ENCODE measurements at regions not wholly inside any gene's neighbourhood (a gene's known extent, or its start where the extent isn't known, plus 50 kb on each side); places are given as distances from the start of the nearest gene placed in this dataset.

DNA sequence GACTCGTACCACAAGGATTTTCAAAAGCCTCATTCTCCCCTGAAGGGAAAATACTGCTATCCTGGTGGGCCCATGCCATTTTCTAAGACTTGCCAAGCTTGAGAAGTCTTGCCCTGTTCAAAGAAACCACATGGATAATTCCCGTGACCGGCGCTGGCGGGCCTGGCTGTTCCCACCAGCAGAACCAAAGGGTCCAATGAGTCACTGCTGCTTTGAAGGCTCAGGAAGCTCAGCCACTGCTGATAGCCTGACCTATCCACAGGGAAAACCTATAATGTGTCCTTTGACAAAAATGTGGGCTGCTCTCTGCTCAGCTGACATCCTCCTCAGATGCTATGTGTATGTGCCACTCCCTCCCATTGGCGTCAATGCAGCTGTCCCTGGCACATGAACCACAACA, 137.9 kb upstream of the RAB12 start:
- TF ChIP-seq, protein P1, sequence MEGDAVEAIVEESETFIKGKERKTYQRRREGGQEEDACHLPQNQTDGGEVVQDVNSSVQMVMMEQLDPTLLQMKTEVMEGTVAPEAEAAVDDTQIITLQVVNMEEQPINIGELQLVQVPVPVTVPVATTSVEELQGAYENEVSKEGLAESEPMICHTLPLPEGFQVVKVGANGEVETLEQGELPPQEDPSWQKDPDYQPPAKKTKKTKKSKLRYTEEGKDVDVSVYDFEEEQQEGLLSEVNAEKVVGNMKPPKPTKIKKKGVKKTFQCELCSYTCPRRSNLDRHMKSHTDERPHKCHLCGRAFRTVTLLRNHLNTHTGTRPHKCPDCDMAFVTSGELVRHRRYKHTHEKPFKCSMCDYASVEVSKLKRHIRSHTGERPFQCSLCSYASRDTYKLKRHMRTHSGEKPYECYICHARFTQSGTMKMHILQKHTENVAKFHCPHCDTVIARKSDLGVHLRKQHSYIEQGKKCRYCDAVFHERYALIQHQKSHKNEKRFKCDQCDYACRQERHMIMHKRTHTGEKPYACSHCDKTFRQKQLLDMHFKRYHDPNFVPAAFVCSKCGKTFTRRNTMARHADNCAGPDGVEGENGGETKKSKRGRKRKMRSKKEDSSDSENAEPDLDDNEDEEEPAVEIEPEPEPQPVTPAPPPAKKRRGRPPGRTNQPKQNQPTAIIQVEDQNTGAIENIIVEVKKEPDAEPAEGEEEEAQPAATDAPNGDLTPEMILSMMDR (IDR thresholded peaks at IDR 0.05 in 2 of 3, conservative IDR thresholded peaks at IDR 0.05 in 1 of 3; ENCODE audit: borderline replicate concordance in 1 of 3, insufficient read depth in 1 of 3, low read depth in 2 of 3, low read length in 2 of 3), result no peak
- TF ChIP-seq POLR2A (IDR thresholded peaks at IDR 0.05; ENCODE audit: borderline replicate concordance, extremely low read depth, insufficient read depth, insufficient read length) (no peak), SP1 (IDR thresholded peaks at IDR 0.05; ENCODE audit: low read depth) (no peak), EZH2phosphoT487 (IDR thresholded peaks at IDR 0.05; ENCODE audit: borderline replicate concordance) (no peak), TCF7L2 (IDR thresholded peaks at IDR 0.05; ENCODE audit: borderline replicate concordance, extremely low read depth, insufficient read depth, insufficient read length) (no peak)
- TF ChIP-seq, protein P2, sequence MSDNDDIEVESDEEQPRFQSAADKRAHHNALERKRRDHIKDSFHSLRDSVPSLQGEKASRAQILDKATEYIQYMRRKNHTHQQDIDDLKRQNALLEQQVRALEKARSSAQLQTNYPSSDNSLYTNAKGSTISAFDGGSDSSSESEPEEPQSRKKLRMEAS (IDR thresholded peaks at IDR 0.05), result no peak
- TF ChIP-seq, protein P3, sequence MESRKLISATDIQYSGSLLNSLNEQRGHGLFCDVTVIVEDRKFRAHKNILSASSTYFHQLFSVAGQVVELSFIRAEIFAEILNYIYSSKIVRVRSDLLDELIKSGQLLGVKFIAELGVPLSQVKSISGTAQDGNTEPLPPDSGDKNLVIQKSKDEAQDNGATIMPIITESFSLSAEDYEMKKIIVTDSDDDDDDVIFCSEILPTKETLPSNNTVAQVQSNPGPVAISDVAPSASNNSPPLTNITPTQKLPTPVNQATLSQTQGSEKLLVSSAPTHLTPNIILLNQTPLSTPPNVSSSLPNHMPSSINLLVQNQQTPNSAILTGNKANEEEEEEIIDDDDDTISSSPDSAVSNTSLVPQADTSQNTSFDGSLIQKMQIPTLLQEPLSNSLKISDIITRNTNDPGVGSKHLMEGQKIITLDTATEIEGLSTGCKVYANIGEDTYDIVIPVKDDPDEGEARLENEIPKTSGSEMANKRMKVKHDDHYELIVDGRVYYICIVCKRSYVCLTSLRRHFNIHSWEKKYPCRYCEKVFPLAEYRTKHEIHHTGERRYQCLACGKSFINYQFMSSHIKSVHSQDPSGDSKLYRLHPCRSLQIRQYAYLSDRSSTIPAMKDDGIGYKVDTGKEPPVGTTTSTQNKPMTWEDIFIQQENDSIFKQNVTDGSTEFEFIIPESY (IDR thresholded peaks at IDR 0.05; ENCODE audit: extremely low read depth, insufficient replicate concordance, low read length), result no peak
